ENCODE measurements at regions not wholly inside any gene's neighbourhood (a gene's known extent, or its start where the extent isn't known, plus 50 kb on each side); places are given as distances from the start of the nearest gene placed in this dataset.
"Not testable (repeated sequence)": the region's sequence is repeated elsewhere in the genome, so short reads cannot be mapped to it uniquely, and the experiment has no call there.

- Mint-ChIP-seq H3K4me3 (peak overlapping the region; percentile 52), H3K4me1 (peaks cover 11% of the 10 kb centered on the region), H3K27me3 (no peaks in the 10 kb centered on the region), H3K9me3 (no peaks in the 10 kb centered on the region), H3K36me3 (ENCODE audit: low read depth) (no peaks in the 10 kb centered on the region), H3K27ac (peak overlapping the region; percentile 63)
- intact Hi-C loops (cut with micrococcal nuclease) = no loop called here
- peak; percentile 73 for DNase-seq
Measured at GRCh38 chr7:65798111-65799075, 74.5 kb upstream of the VKORC1L1 start.

- intact Hi-C loops (cut with micrococcal nuclease); H3K27ac Mint-ChIP-seq; H3K36me3 Mint-ChIP-seq (ENCODE audit: low read depth); H3K9me3 Mint-ChIP-seq; DNase-seq; H3K27me3 Mint-ChIP-seq; H3K4me3 Mint-ChIP-seq: not testable (repeated sequence)
- H3K4me1 Mint-ChIP-seq = peaks cover 11% of the 10 kb centered on the region
Measured at GRCh38 chr7:65800191-65800590, 72.7 kb upstream of the VKORC1L1 start.

GRCh38 chr7:65800890-65801341 lies 72.0 kb upstream of the VKORC1L1 start:
- no peak overlapping the region for H3K27ac Mint-ChIP-seq
- no peaks in the 10 kb centered on the region for H3K9me3 Mint-ChIP-seq
- no peaks in the 10 kb centered on the region for H3K27me3 Mint-ChIP-seq
- H3K36me3 Mint-ChIP-seq (ENCODE audit: low read depth) = no peaks in the 10 kb centered on the region
- DNase-seq = no peak
- intact Hi-C loops (cut with micrococcal nuclease) = no loop called here
- H3K4me1 Mint-ChIP-seq = peaks cover 11% of the 10 kb centered on the region
- H3K4me3 Mint-ChIP-seq = no peak overlapping the region

- no peak for DNase-seq
- no peaks in the 10 kb centered on the region for H3K36me3 Mint-ChIP-seq (ENCODE audit: low read depth)
- intact Hi-C loops (cut with micrococcal nuclease) = no loop called here
- H3K4me1 Mint-ChIP-seq = no peaks in the 10 kb centered on the region
- H3K27ac Mint-ChIP-seq = no peak overlapping the region
- peaks cover 2% of the 10 kb centered on the region for H3K27me3 Mint-ChIP-seq
- H3K9me3 Mint-ChIP-seq = peaks cover 3% of the 10 kb centered on the region
- H3K4me3 Mint-ChIP-seq = no peak overlapping the region
Measured at GRCh38 chr7:65804887-65805286, 68.0 kb upstream of the VKORC1L1 start.

- H3K4me1 Mint-ChIP-seq; H3K9me3 Mint-ChIP-seq; H3K4me3 Mint-ChIP-seq; intact Hi-C loops (cut with micrococcal nuclease); H3K27me3 Mint-ChIP-seq; H3K27ac Mint-ChIP-seq; DNase-seq; H3K36me3 Mint-ChIP-seq (ENCODE audit: low read depth): not testable (repeated sequence)
Measured at GRCh38 chr7:65807067-65807466, 65.8 kb upstream of the VKORC1L1 start.

GRCh38 chr7:65809259-65809981 lies 63.5 kb upstream of the VKORC1L1 start:
- no peak overlapping the region for H3K27ac Mint-ChIP-seq
- intact Hi-C loops (cut with micrococcal nuclease) = no loop called here

GRCh38 chr7:65809982-65810288 lies 62.9 kb upstream of the VKORC1L1 start:
- Mint-ChIP-seq H3K9me3 (peaks cover 3% of the 10 kb centered on the region), H3K36me3 (ENCODE audit: low read depth) (no peaks in the 10 kb centered on the region), H3K27me3 (peaks cover 2% of the 10 kb centered on the region), H3K4me1 (no peaks in the 10 kb centered on the region), H3K27ac (no peak overlapping the region), H3K4me3 (no peak overlapping the region)
- intact Hi-C loops (cut with micrococcal nuclease) = no loop called here
- DNase-seq = no peak

More at GRCh38 chr7:65809259-65809981, 63.5 kb upstream of the VKORC1L1 start:
- peaks cover 2% of the 10 kb centered on the region for H3K27me3 Mint-ChIP-seq
- no peaks in the 10 kb centered on the region for H3K36me3 Mint-ChIP-seq (ENCODE audit: low read depth)
- H3K9me3 Mint-ChIP-seq = peaks cover 3% of the 10 kb centered on the region
- H3K4me1 Mint-ChIP-seq = no peaks in the 10 kb centered on the region
- H3K4me3 Mint-ChIP-seq = no peak overlapping the region
- no peak for DNase-seq

- Mint-ChIP-seq H3K27ac (no peak overlapping the region), H3K27me3 (no peaks in the 10 kb centered on the region), H3K4me1 (no peaks in the 10 kb centered on the region), H3K36me3 (ENCODE audit: low read depth) (no peaks in the 10 kb centered on the region), H3K4me3 (no peak overlapping the region), H3K9me3 (peaks cover 3% of the 10 kb centered on the region)
- DNase-seq = no peak
- intact Hi-C loops (cut with micrococcal nuclease) = no loop called here
Measured at GRCh38 chr7:65812281-65812680, 60.6 kb upstream of the VKORC1L1 start.

GRCh38 chr7:65814556-65815167 lies 58.2 kb upstream of the VKORC1L1 start:
- H3K4me1 Mint-ChIP-seq; H3K36me3 Mint-ChIP-seq (ENCODE audit: low read depth); H3K27me3 Mint-ChIP-seq; H3K27ac Mint-ChIP-seq; intact Hi-C loops (cut with micrococcal nuclease); H3K9me3 Mint-ChIP-seq; DNase-seq; H3K4me3 Mint-ChIP-seq: not testable (repeated sequence)

- no peak for DNase-seq
- intact Hi-C loops (cut with micrococcal nuclease) = no loop called here
- H3K36me3 Mint-ChIP-seq (ENCODE audit: low read depth) = no peaks in the 10 kb centered on the region
- no peak overlapping the region for H3K4me3 Mint-ChIP-seq
- no peaks in the 10 kb centered on the region for H3K9me3 Mint-ChIP-seq
- H3K27ac Mint-ChIP-seq = no peak overlapping the region
- no peaks in the 10 kb centered on the region for H3K27me3 Mint-ChIP-seq
- H3K4me1 Mint-ChIP-seq = no peaks in the 10 kb centered on the region
Measured at GRCh38 chr7:65820287-65820950, 52.5 kb upstream of the VKORC1L1 start.
